ENCODE measurements at regions not wholly inside any gene's neighbourhood (a gene's known extent, or its start where the extent isn't known, plus 50 kb on each side); places are given as distances from the start of the nearest gene placed in this dataset.

DNA sequence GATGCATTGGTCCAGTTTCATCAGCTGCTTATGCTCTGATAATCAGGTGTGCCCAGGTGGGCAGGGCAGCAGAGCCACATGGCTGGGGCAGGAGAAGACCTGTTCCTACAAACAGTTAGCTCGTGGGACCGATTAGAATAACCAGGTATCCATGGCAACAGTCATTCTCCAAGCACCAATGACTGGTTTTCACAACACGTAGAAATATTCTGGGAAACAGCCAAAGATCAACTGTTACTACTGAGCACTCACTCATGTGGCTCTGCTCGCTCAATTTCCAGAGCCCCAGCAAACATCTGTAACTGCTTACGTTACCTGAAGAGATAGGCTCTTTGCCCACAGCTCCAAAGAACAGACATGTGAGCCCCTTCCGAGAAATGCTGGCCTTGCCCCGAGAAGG is 302.0 kb downstream of the AGTPBP1 start:
- TF ChIP-seq, protein P1, sequence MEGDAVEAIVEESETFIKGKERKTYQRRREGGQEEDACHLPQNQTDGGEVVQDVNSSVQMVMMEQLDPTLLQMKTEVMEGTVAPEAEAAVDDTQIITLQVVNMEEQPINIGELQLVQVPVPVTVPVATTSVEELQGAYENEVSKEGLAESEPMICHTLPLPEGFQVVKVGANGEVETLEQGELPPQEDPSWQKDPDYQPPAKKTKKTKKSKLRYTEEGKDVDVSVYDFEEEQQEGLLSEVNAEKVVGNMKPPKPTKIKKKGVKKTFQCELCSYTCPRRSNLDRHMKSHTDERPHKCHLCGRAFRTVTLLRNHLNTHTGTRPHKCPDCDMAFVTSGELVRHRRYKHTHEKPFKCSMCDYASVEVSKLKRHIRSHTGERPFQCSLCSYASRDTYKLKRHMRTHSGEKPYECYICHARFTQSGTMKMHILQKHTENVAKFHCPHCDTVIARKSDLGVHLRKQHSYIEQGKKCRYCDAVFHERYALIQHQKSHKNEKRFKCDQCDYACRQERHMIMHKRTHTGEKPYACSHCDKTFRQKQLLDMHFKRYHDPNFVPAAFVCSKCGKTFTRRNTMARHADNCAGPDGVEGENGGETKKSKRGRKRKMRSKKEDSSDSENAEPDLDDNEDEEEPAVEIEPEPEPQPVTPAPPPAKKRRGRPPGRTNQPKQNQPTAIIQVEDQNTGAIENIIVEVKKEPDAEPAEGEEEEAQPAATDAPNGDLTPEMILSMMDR (IDR thresholded peaks at IDR 0.05), result no peak
- TF ChIP-seq POLR2A (IDR thresholded peaks at IDR 0.05) (no peak), EP300 (IDR thresholded peaks at IDR 0.05) (no peak)
